ENCODE measurements at regions not wholly inside any gene's neighbourhood (a gene's known extent, or its start where the extent isn't known, plus 50 kb on each side); places are given as distances from the start of the nearest gene placed in this dataset.
A peak's percentile ranks its signal among the peaks of the same experiment; 100 is the strongest.
"Not testable (repeated sequence)": the region's sequence is repeated elsewhere in the genome, so short reads cannot be mapped to it uniquely, and the experiment has no call there.

DNA sequence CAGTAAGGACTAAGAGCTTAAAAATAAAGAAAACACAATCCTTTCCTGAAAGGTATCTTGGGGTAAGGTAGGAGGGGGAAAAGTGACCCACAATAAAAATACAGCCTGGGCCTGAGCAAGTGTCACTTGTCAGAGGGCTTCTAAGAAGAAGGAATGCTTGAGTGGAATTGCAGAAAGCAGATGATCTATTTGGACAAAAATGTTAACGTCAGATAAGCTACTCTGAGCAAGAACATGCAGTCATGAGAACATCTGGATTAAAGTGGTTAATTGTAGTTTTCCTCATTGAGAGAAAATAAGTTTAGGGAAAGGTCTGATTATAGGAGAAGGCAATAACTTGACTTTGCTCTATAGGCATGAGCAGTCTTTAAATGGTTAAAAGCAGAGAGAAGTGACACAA lies 581.9 kb downstream of the HTR1B start:
- Histone ChIP-seq H3K27me3 (no peaks in the 10 kb centered on the region), H4K20me1 (ENCODE audit: insufficient read depth, poor library complexity, severe bottlenecking) (no peaks in the 10 kb centered on the region), H3K4me2 (no peak overlapping the region), H3K79me2 (no peaks in the 10 kb centered on the region), H2AFZ (no peak overlapping the region), H3K9me3 (ENCODE audit: low read depth) (no peaks in the 10 kb centered on the region), H3K9me2 (replicated peaks; ENCODE audit: insufficient read depth) (no peaks in the 10 kb centered on the region), H3K36me3 (replicated peaks; ENCODE audit: insufficient read depth, low read depth) (no peaks in the 10 kb centered on the region), H3K4me1 (ENCODE audit: insufficient read depth) (no peaks in the 10 kb centered on the region), H3K27ac (no peak overlapping the region), H3K4me3 (no peak overlapping the region)
- no peak for DNase-seq (ENCODE audit: low spot score)
- TF ChIP-seq, protein P1, sequence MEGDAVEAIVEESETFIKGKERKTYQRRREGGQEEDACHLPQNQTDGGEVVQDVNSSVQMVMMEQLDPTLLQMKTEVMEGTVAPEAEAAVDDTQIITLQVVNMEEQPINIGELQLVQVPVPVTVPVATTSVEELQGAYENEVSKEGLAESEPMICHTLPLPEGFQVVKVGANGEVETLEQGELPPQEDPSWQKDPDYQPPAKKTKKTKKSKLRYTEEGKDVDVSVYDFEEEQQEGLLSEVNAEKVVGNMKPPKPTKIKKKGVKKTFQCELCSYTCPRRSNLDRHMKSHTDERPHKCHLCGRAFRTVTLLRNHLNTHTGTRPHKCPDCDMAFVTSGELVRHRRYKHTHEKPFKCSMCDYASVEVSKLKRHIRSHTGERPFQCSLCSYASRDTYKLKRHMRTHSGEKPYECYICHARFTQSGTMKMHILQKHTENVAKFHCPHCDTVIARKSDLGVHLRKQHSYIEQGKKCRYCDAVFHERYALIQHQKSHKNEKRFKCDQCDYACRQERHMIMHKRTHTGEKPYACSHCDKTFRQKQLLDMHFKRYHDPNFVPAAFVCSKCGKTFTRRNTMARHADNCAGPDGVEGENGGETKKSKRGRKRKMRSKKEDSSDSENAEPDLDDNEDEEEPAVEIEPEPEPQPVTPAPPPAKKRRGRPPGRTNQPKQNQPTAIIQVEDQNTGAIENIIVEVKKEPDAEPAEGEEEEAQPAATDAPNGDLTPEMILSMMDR (IDR thresholded peaks at IDR 0.05; ENCODE audit: poor library complexity), result no peak
- TF ChIP-seq EZH2 (IDR thresholded peaks at IDR 0.05; ENCODE audit: borderline replicate concordance), result no peak
- TF ChIP-seq EZH2phosphoT487 (IDR thresholded peaks at IDR 0.05; ENCODE audit: low read depth, severe bottlenecking, unreplicated experiment), result no peak
- WGBS (ENCODE audit: low lambda C conversion rate, missing lambda C conversion rate), result 86% methylated on average over 1 of the region's 1 CpG

DNA sequence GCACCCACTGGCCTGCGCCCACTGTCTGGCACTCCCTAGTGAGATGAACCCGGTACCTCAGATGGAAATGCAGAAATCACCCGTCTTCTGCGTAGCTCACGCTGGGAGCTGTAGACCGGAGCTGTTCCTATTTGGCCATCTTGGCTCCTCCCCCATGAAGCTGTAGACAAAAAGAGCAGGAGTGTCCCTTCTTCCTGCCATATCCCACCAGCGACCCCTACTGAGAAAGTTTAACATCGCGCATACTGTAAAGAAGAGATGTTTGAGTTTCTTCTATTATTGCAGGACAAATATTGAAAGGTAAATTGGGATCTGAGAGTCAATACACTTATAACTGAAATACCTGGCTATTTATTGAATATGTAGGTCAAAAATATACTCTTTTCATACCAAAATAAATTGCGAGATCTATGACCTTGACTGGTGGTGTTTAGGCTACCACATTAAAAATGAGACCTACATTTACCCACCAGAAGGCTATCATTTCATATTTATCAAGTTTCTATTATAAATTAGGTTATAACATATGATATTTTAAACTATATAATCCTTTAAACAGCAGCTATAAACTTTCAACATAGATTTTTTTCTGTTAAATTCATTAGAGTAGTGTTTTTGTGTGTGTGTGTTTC lies 586.3 kb downstream of the HTR1B start:
- Histone ChIP-seq H3K9me2 (replicated peaks; ENCODE audit: insufficient read depth) (no peaks in the 10 kb centered on the region), H3K79me2 (no peaks in the 10 kb centered on the region), H3K4me1 (ENCODE audit: insufficient read depth) (no peaks in the 10 kb centered on the region), H3K27ac (no peak overlapping the region), H3K9me3 (ENCODE audit: low read depth) (no peaks in the 10 kb centered on the region), H3K27me3 (no peaks in the 10 kb centered on the region), H2AFZ (no peak overlapping the region), H3K4me2 (no peak overlapping the region), H4K20me1 (ENCODE audit: insufficient read depth, poor library complexity, severe bottlenecking) (no peaks in the 10 kb centered on the region), H3K36me3 (replicated peaks; ENCODE audit: insufficient read depth, low read depth) (no peaks in the 10 kb centered on the region), H3K4me3 (no peak overlapping the region)
- TF ChIP-seq, protein P1 (IDR thresholded peaks at IDR 0.05; ENCODE audit: poor library complexity), result peak; percentile 84
- TF ChIP-seq EZH2phosphoT487 (IDR thresholded peaks at IDR 0.05; ENCODE audit: low read depth, severe bottlenecking, unreplicated experiment), result no peak
- 16% methylated on average over 9 of the region's 10 CpGs for WGBS (ENCODE audit: low lambda C conversion rate, missing lambda C conversion rate)
- peak; percentile 91 for DNase-seq (ENCODE audit: low spot score)

DNA sequence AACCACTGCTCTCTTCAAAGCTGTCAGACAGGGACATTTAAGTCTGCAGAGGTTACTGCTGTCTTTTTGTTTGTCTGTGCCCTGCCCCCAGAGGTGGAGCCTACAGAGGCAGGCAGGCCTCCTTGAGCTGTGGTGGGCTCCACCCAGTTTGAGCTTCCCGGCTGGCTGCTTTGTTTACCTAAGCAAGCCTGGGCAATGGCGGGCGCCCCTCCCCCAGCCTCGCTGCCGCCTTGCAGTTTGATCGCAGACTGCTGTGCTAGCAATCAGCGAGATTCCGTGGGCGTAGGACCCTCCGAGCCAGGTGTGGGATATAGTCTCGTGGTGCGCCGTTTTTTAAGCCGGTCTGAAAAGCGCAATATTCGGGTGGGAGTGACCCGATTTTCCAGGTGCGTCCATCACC lies 586.9 kb downstream of the HTR1B start:
- not testable (repeated sequence) for DNase-seq (ENCODE audit: low spot score); H3K36me3 ChIP-seq (replicated peaks; ENCODE audit: insufficient read depth, low read depth); H2AFZ ChIP-seq; H3K9me3 ChIP-seq (ENCODE audit: low read depth); H3K79me2 ChIP-seq; H3K4me1 ChIP-seq (ENCODE audit: insufficient read depth); H3K27ac ChIP-seq; H3K4me3 ChIP-seq; H3K4me2 ChIP-seq; H3K27me3 ChIP-seq; H3K9me2 ChIP-seq (replicated peaks; ENCODE audit: insufficient read depth); H4K20me1 ChIP-seq (ENCODE audit: insufficient read depth, poor library complexity, severe bottlenecking)
- WGBS (ENCODE audit: low lambda C conversion rate, missing lambda C conversion rate), result 35% methylated on average over 15 of the region's 18 CpGs

DNA sequence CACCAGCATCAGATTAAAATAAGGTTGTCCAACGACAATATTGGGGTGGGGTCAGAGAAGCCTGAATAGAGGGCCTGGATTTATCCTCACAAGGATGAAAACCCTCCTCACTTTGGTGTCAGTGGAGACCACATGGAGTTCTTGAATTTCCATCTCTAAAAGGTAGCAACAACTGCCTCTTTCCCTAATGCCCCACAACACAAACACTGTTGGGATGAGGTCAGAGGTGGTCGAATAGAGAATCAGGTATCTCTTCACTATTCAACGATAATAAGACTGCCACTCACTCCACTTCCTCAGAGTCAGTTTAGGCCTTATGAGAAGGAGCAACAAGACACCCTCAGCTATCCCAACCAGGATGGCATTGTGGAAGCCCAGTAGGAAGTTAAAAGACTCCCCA lies 596.1 kb downstream of the HTR1B start:
- Histone ChIP-seq H3K4me2 (no peak overlapping the region), H3K79me2 (no peaks in the 10 kb centered on the region), H3K27ac (no peak overlapping the region), H3K9me2 (replicated peaks; ENCODE audit: insufficient read depth) (no peaks in the 10 kb centered on the region), H3K4me1 (ENCODE audit: insufficient read depth) (no peaks in the 10 kb centered on the region), H2AFZ (no peak overlapping the region), H3K27me3 (no peaks in the 10 kb centered on the region), H4K20me1 (ENCODE audit: insufficient read depth, poor library complexity, severe bottlenecking) (no peaks in the 10 kb centered on the region), H3K9me3 (ENCODE audit: low read depth) (no peaks in the 10 kb centered on the region), H3K4me3 (no peak overlapping the region), H3K36me3 (replicated peaks; ENCODE audit: insufficient read depth, low read depth) (no peaks in the 10 kb centered on the region)
- TF ChIP-seq, protein P1 (IDR thresholded peaks at IDR 0.05; ENCODE audit: poor library complexity), result no peak
- no peak for TF ChIP-seq EZH2phosphoT487 (IDR thresholded peaks at IDR 0.05; ENCODE audit: low read depth, severe bottlenecking, unreplicated experiment)
- no peak for TF ChIP-seq EZH2 (IDR thresholded peaks at IDR 0.05; ENCODE audit: borderline replicate concordance)
- no peak for DNase-seq (ENCODE audit: low spot score)
- 89% methylated on average over 3 of the region's 3 CpGs for WGBS (ENCODE audit: low lambda C conversion rate, missing lambda C conversion rate)

Measured in hepatocyte (in vitro differentiated cells).